HCT116 (cell line): ENCODE measurements at regions not wholly inside any gene's neighbourhood (a gene's known extent, or its start where the extent isn't known, plus 50 kb on each side); places are given as distances from the start of the nearest gene placed in this dataset.

ENCODE experiments used
- ATAC-seq: fragments of 200-7000 bp; cut with Tn5 transposase; 2 replicates; pipeline ENCODE4 v1.9.1; 2020; ENCODE audit warnings: mild to moderate bottlenecking, moderate library complexity
- BruUV-seq: library from RNA; stranded (reverse); fragments of 400-500 nt; replicated peaks from 2 replicates; lab custom pipeline; 2021; lab: Mats Ljungman, UMichigan
- CTCF ChIA-PET: fragments of 300-600 bp; sonication (Branson Sonifier 250); formaldehyde crosslinking; loops from one replicate; lab custom pipeline; 2021; ENCODE audit warnings: antibody characterized with exemption; lab: Charles Lee
- POLR2A ChIA-PET: fragments of 300-600, 350-600 bp; sonication (Branson Sonifier 250); formaldehyde crosslinking; loops from one replicate; lab custom pipeline; 2021; ENCODE audit warnings: antibody characterized with exemption; lab: Charles Lee
- RAD21 ChIA-PET, 2 experiments: fragments of 300-600 bp; sonication (Branson Sonifier 250); formaldehyde crosslinking; loops; one replicate each; lab custom pipeline; 2023; ENCODE audit warnings: low total read pairs in 2 of 2; ENCODE audit not compliant: uncharacterized antibody in 2 of 2, unreplicated experiment in 2 of 2, low non-redundant PET in 1 of 2; lab: Charles Lee
- DNase-seq: peaks from one replicate; pipeline ENCODE4 v3.0.0-alpha.2; 2010; ENCODE audit warnings: low read depth, low spot score
- H2AFZ ChIP-seq: fragments of 200-600 bp; shearing (Covaris generic), sonication (generic); 2 replicates; pipeline ENCODE4 v1.6.1; 2017; ENCODE audit warnings: low read depth, mixed run types, mixed read lengths, antibody characterized with exemption, low read length; ENCODE audit not compliant: poor library complexity, severe bottlenecking
- H3K27ac ChIP-seq: 2 replicates; pipeline ENCODE4 v1.5.1; 2012; ENCODE audit warnings: low read depth, low read length
- H3K27me3 ChIP-seq: fragments of 200-600 bp; sonication (generic); 2 replicates; pipeline ENCODE4 v1.6.1; 2016; ENCODE audit warnings: mixed run types, low read length, mixed read lengths; ENCODE audit not compliant: insufficient read depth
- H3K36me3 ChIP-seq, 2 experiments: fragments of 200-500 bp in 1 of 2; fragments of 200-600 bp in 1 of 2; sonication (Bioruptor generic) in 1 of 2; sonication (generic) in 1 of 2; 2 replicates each; pipeline versions ENCODE4 v1.5.1 to v1.6.1; 2014 to 2016; ENCODE audit warnings: low read length in 2 of 2, inconsistent platforms in 1 of 2, mixed read lengths in 1 of 2, mixed run types in 1 of 2; ENCODE audit not compliant: insufficient read depth in 2 of 2, control insufficient read depth in 1 of 2
- H3K4me1 ChIP-seq, 2 experiments: fragments of 200-600 bp in 1 of 2; sonication (generic) in 1 of 2; 2 replicates each; pipeline versions ENCODE4 v1.5.1 to v1.6.1; 2012 to 2017; ENCODE audit warnings: low read length in 2 of 2, inconsistent platforms in 1 of 2, mild to moderate bottlenecking in 1 of 2, mixed read lengths in 1 of 2, mixed run types in 1 of 2, moderate library complexity in 1 of 2; ENCODE audit not compliant: insufficient read depth in 2 of 2, control insufficient read depth in 1 of 2
- H3K4me2 ChIP-seq: fragments of 200-600 bp; sonication (generic); 2 replicates; pipeline ENCODE4 v1.6.1; 2017; ENCODE audit warnings: mixed run types, low read length, mixed read lengths
- H3K4me3 ChIP-seq, 2 experiments: fragments of 200-600 bp in 1 of 2; sonication (generic) in 1 of 2; replicated peaks in 1 of 2; 2 replicates each; pipeline ENCODE4 v1.5.1; 2011 to 2016; ENCODE audit warnings: low read length in 2 of 2, control low read depth in 1 of 2, low read depth in 1 of 2, mild to moderate bottlenecking in 1 of 2, mixed read lengths in 1 of 2, mixed run types in 1 of 2
- H3K79me2 ChIP-seq: fragments of 200-600 bp; sonication (generic); 2 replicates; pipeline ENCODE4 v1.6.1; 2017; ENCODE audit warnings: mild to moderate bottlenecking, mixed run types, low read length, moderate library complexity, mixed read lengths; ENCODE audit not compliant: insufficient read depth
- H3K9ac ChIP-seq: fragments of 200-600 bp; sonication (generic); 2 replicates; pipeline ENCODE4 v1.6.1; 2016; ENCODE audit warnings: low read length, mixed read lengths
- H3K9me2 ChIP-seq: fragments of 200-600 bp; sonication (generic), shearing (Covaris generic); 2 replicates; pipeline ENCODE4 v1.6.1; 2017; ENCODE audit warnings: mixed run types, mild to moderate bottlenecking, moderate library complexity; ENCODE audit not compliant: insufficient read depth
- H3K9me3 ChIP-seq, 2 experiments: fragments of 200-500 bp in 1 of 2; fragments of 200-600 bp in 1 of 2; sonication (Bioruptor generic) in 1 of 2; sonication (generic) in 1 of 2; 2 replicates each; pipeline ENCODE4 v1.6.1; 2014 to 2017; ENCODE audit warnings: low read length in 2 of 2, mixed read lengths in 2 of 2, inconsistent platforms in 1 of 2, low read depth in 1 of 2, mild to moderate bottlenecking in 1 of 2, mixed run types in 1 of 2, moderate library complexity in 1 of 2; ENCODE audit not compliant: control insufficient read depth in 1 of 2, insufficient read depth in 1 of 2
- H4K20me1 ChIP-seq: fragments of 200-600 bp; sonication (generic), shearing (Covaris generic); 2 replicates; pipeline ENCODE4 v1.6.1; 2017; ENCODE audit warnings: mixed run types, mild to moderate bottlenecking, moderate library complexity; ENCODE audit not compliant: insufficient read depth
- CEBPB ChIP-seq: IDR thresholded peaks from 2 replicates; pipeline ENCODE4 v1.6.1; 2012; ENCODE audit warnings: low read depth
- EGR1 ChIP-seq: IDR thresholded peaks from 2 replicates; pipeline ENCODE4 v1.6.1; 2012; ENCODE audit warnings: low read depth
- ELF1 ChIP-seq: IDR thresholded peaks from 2 replicates; pipeline ENCODE4 v1.6.1; 2012; ENCODE audit warnings: low read depth, borderline replicate concordance
- EZH2 ChIP-seq: fragments of 200-600 bp; sonication (generic); IDR thresholded peaks from 2 replicates; pipeline ENCODE4 v1.6.1; 2017; ENCODE audit warnings: antibody characterized with exemption, mixed run types
- EZH2phosphoT487 ChIP-seq: fragments of 200-600 bp; IDR thresholded peaks from 2 replicates; pipeline ENCODE4 v1.6.1; 2018; ENCODE audit warnings: antibody characterized with exemption, borderline replicate concordance
- JUND ChIP-seq: IDR thresholded peaks from 2 replicates; pipeline ENCODE4 v1.6.1; 2012
- POLR2A ChIP-seq: IDR thresholded peaks from 2 replicates; pipeline ENCODE4 v1.7.0; 2011; ENCODE audit warnings: borderline replicate concordance; ENCODE audit not compliant: insufficient read depth, insufficient read length; ENCODE audit errors: extremely low read depth
- RAD21 ChIP-seq: IDR thresholded peaks from 2 replicates; pipeline ENCODE4 v1.6.1; 2012; ENCODE audit warnings: low read depth, mild to moderate bottlenecking
- SIN3A ChIP-seq: IDR thresholded peaks from 2 replicates; pipeline ENCODE4 v1.6.1; 2012; ENCODE audit warnings: low read depth
- SP1 ChIP-seq: IDR thresholded peaks from 2 replicates; pipeline ENCODE4 v1.6.1; 2012; ENCODE audit warnings: low read depth
- SRF ChIP-seq: IDR thresholded peaks from 2 replicates; pipeline ENCODE4 v1.6.1; 2012; ENCODE audit warnings: low read depth
- TCF7L2 ChIP-seq: IDR thresholded peaks from 2 replicates; pipeline ENCODE4 v1.7.0; 2011; ENCODE audit warnings: borderline replicate concordance, inconsistent platforms; ENCODE audit not compliant: insufficient read depth, insufficient read length; ENCODE audit errors: extremely low read depth
- ZFX ChIP-seq: fragments of 450-650 bp; IDR thresholded peaks from 2 replicates; pipeline ENCODE4 v1.6.1; 2017
- ZNF274 ChIP-seq: fragments of 200-500 bp; sonication (Bioruptor generic); IDR thresholded peaks from 2 replicates; pipeline ENCODE4 v1.6.1; 2014; ENCODE audit warnings: mild to moderate bottlenecking, low read depth, low read length, inconsistent platforms
- intact Hi-C: fragments of 100-400 bp; cut with micrococcal nuclease; formaldehyde crosslinking; loops from 2 replicates; pipeline ENCODE4 v1.10.0; 2022
- TF ChIP-seq, protein P1 (sequence below): IDR thresholded peaks from 2 replicates; pipeline ENCODE4 v1.6.1; 2012
- TF ChIP-seq, protein P2 (sequence below): IDR thresholded peaks from 2 replicates; pipeline ENCODE4 v1.6.1; 2012
- TF ChIP-seq, protein P3 (sequence below), 3 experiments: fragments of 200-600 bp in 1 of 3; sonication (generic) in 1 of 3; IDR thresholded peaks in 2 of 3; conservative IDR thresholded peaks in 1 of 3; 2 replicates each; pipeline ENCODE4 v1.5.1; 2012 to 2017; ENCODE audit warnings: low read depth in 2 of 3, low read length in 2 of 3, antibody characterized with exemption in 1 of 3, borderline replicate concordance in 1 of 3, control low read depth in 1 of 3, mild to moderate bottlenecking in 1 of 3, mixed read lengths in 1 of 3, mixed run types in 1 of 3, moderate library complexity in 1 of 3; ENCODE audit not compliant: insufficient read depth in 1 of 3

DNA sequence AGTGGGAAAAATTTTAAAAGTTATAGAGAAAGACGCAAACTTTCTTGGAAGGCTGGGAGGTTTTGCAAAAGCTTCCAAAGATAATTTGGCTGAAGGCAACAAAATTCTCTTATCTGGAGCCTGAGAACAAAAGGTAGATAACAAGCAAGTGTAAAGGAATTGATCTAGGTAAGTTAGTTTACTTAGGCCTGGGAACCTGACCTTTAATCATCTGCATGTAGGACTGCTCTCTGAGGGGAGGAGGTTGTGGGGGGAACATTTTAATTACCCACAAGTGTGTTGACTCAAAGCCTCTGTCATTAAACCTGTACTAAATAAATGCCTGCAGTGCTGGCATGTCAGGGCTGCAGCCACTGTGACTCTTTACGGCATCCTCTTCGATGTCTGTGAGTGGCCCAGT is 532.3 kb upstream of the SLITRK5 start:
- Histone ChIP-seq H3K9me3 (no peaks in the 10 kb centered on the region), H3K4me3 (no peak overlapping the region), H2AFZ (no peak overlapping the region), H4K20me1 (no peaks in the 10 kb centered on the region), H3K9me2 (no peaks in the 10 kb centered on the region), H3K9ac (no peak overlapping the region), H3K27me3 (no peaks in the 10 kb centered on the region), H3K4me1 (no peaks in the 10 kb centered on the region), H3K36me3 (no peaks in the 10 kb centered on the region)
- DNase-seq = no peak
- BruUV-seq = no TSS peak
- ChIA-PET CTCF (no interaction called here), RAD21 (no interaction called here), POLR2A (no interaction called here)
- ATAC-seq = no peak
- intact Hi-C loops = no loop called here
- TF ChIP-seq POLR2A (no peak), ZNF274 (no peak), JUND (no peak), CEBPB (no peak), SRF (no peak), EGR1 (no peak), RAD21 (no peak), SIN3A (no peak), TCF7L2 (no peak), SP1 (no peak), EZH2 (no peak), EZH2phosphoT487 (no peak), ELF1 (no peak), ZFX (no peak)
- TF ChIP-seq, protein P1, sequence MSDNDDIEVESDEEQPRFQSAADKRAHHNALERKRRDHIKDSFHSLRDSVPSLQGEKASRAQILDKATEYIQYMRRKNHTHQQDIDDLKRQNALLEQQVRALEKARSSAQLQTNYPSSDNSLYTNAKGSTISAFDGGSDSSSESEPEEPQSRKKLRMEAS = no peak
- TF ChIP-seq, protein P2, sequence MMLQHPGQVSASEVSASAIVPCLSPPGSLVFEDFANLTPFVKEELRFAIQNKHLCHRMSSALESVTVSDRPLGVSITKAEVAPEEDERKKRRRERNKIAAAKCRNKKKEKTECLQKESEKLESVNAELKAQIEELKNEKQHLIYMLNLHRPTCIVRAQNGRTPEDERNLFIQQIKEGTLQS = no peak
- TF ChIP-seq, protein P3, sequence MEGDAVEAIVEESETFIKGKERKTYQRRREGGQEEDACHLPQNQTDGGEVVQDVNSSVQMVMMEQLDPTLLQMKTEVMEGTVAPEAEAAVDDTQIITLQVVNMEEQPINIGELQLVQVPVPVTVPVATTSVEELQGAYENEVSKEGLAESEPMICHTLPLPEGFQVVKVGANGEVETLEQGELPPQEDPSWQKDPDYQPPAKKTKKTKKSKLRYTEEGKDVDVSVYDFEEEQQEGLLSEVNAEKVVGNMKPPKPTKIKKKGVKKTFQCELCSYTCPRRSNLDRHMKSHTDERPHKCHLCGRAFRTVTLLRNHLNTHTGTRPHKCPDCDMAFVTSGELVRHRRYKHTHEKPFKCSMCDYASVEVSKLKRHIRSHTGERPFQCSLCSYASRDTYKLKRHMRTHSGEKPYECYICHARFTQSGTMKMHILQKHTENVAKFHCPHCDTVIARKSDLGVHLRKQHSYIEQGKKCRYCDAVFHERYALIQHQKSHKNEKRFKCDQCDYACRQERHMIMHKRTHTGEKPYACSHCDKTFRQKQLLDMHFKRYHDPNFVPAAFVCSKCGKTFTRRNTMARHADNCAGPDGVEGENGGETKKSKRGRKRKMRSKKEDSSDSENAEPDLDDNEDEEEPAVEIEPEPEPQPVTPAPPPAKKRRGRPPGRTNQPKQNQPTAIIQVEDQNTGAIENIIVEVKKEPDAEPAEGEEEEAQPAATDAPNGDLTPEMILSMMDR (IDR thresholded peaks at IDR 0.05 in 2 of 3, conservative IDR thresholded peaks at IDR 0.05 in 1 of 3; ENCODE audit: borderline replicate concordance in 1 of 3, insufficient read depth in 1 of 3, low read depth in 2 of 3, low read length in 2 of 3) = no peak
- TF ChIP-seq, all 23 proteins: peak for 0
- H3K4me2 ChIP-seq = no peak overlapping the region
- H3K27ac ChIP-seq = no peak overlapping the region
- no peaks in the 10 kb centered on the region for H3K79me2 ChIP-seq
